OCI-LY1 (cell line): ENCODE measurements at regions not wholly inside any gene's neighbourhood (a gene's known extent, or its start where the extent isn't known, plus 50 kb on each side); places are given as distances from the start of the nearest gene placed in this dataset.

Experiments
- CTCF ChIP-seq: fragments of 200-600 bp; sonication (generic), shearing (Covaris generic); IDR thresholded peaks from 2 replicates; pipeline ENCODE4 v1.5.1; 2017; ENCODE audit warnings: mild to moderate bottlenecking, antibody characterized with exemption, low read length, moderate library complexity, mixed read lengths
- EZH2 ChIP-seq: fragments of 200-600 bp; sonication (generic), shearing (Covaris generic); IDR thresholded peaks from 2 replicates; pipeline ENCODE4 v1.8.0; 2017; ENCODE audit warnings: borderline replicate concordance, mixed run types, mild to moderate bottlenecking, antibody characterized with exemption, low read length, moderate library complexity, mixed read lengths

- TF ChIP-seq EZH2 (no peak), CTCF (no peak)
Observed at GRCh38 chr5:90337449-90338052, 72.0 kb downstream of the CETN3 start.
